Activated naive CD4-positive, alpha-beta T cell treated with anti-CD3 and anti-CD28 coated beads for 36 hours (primary cell): ENCODE measurements at regions not wholly inside any gene's neighbourhood (a gene's known extent, or its start where the extent isn't known, plus 50 kb on each side); places are given as distances from the start of the nearest gene placed in this dataset.

Source experiments
- CTCF ChIA-PET: fragments of 350-600 bp; sonication (Branson Sonifier 250); formaldehyde crosslinking; loops from one replicate; lab custom pipeline; 2021; ENCODE audit warnings: antibody characterized with exemption; lab: Charles Lee
- DNase-seq: peaks from one replicate; pipeline ENCODE4 v3.0.0-alpha.2; 2020
- H3K27ac Mint-ChIP-seq: one replicate; pipeline ENCODE4 v1.8.0; 2021; ENCODE audit warnings: mild to moderate bottlenecking, mixed read lengths
- H3K27me3 Mint-ChIP-seq: one replicate; pipeline ENCODE4 v1.8.0; 2021; ENCODE audit warnings: low read depth, mixed read lengths
- H3K36me3 Mint-ChIP-seq: one replicate; pipeline ENCODE4 v1.8.0; 2021; ENCODE audit warnings: low read depth, mixed read lengths
- H3K4me1 Mint-ChIP-seq: one replicate; pipeline ENCODE4 v1.8.0; 2021; ENCODE audit warnings: low read depth, mixed read lengths
- H3K4me3 Mint-ChIP-seq: one replicate; pipeline ENCODE4 v1.8.0; 2021; ENCODE audit warnings: mild to moderate bottlenecking, moderate library complexity, mixed read lengths
- H3K9me3 Mint-ChIP-seq: one replicate; pipeline ENCODE4 v1.8.0; 2021; ENCODE audit warnings: mixed read lengths
- intact Hi-C: fragments of 100-400 bp; cut with micrococcal nuclease; formaldehyde crosslinking; loops from one replicate; pipeline ENCODE4 v1.15.1; 2023

- Mint-ChIP-seq H3K4me3 (no peak overlapping the region), H3K36me3 (no peaks in the 10 kb centered on the region), H3K27ac (no peak overlapping the region), H3K4me1 (peaks cover 33% of the 10 kb centered on the region), H3K9me3 (no peaks in the 10 kb centered on the region), H3K27me3 (no peaks in the 10 kb centered on the region)
- DNase-seq = no peak
- intact Hi-C loops = no loop called here
- CTCF ChIA-PET = no interaction called here
Measured at GRCh38 chr3:187795207-187795960, 50.1 kb upstream of the BCL6 start.

GRCh38 chr3:187798126-187798525 lies 52.9 kb upstream of the BCL6 start:
- intact Hi-C loops = no loop called here
- CTCF ChIA-PET = interaction anchor here (1.2 kb wide), 2 partner anchors 58 to 118 kb away, joined by 4 read pairs; no protein-coding TSS in a partner anchor
- no peaks in the 10 kb centered on the region for H3K27me3 Mint-ChIP-seq
- no peaks in the 10 kb centered on the region for H3K36me3 Mint-ChIP-seq
- no peak overlapping the region for H3K4me3 Mint-ChIP-seq
- H3K27ac Mint-ChIP-seq = peak overlapping the region; percentile 95
- H3K9me3 Mint-ChIP-seq = no peaks in the 10 kb centered on the region
- H3K4me1 Mint-ChIP-seq = peaks cover 52% of the 10 kb centered on the region
- DNase-seq = no peak

- intact Hi-C loops = no loop called here
- peak; percentile 42 for DNase-seq
Measured at GRCh38 chr3:187798531-187799530, 53.6 kb upstream of the BCL6 start.

GRCh38 chr3:187799942-187800641 lies 54.8 kb upstream of the BCL6 start:
- Mint-ChIP-seq H3K27me3 (no peaks in the 10 kb centered on the region), H3K4me1 (peaks cover 69% of the 10 kb centered on the region), H3K9me3 (no peaks in the 10 kb centered on the region), H3K36me3 (no peaks in the 10 kb centered on the region), H3K4me3 (peak overlapping the region; percentile 22), H3K27ac (peak overlapping the region; percentile 95)
- peak; percentile 41 for DNase-seq
- CTCF ChIA-PET = interaction anchor here (0.6 to 4.6 kb wide), 10 partner anchors 11 to 262 kb away, joined by 3 to 21 read pairs (median 4); partner anchors contain the start of gene BCL6
- intact Hi-C loops = loop anchor here (1.0 to 5.0 kb wide), 9 partner anchors 11 to 988 kb away; no protein-coding TSS in a partner anchor

More at GRCh38 chr3:187798531-187799530, 53.6 kb upstream of the BCL6 start:
- no peak overlapping the region for H3K4me3 Mint-ChIP-seq
- CTCF ChIA-PET = interaction anchor here (0.6 to 4.6 kb wide), 4 partner anchors 52 to 954 kb away, joined by 3 to 21 read pairs (median 8); partner anchors contain the start of gene BCL6
- H3K27ac Mint-ChIP-seq = peak overlapping the region; percentile 95
- H3K4me1 Mint-ChIP-seq = peaks cover 56% of the 10 kb centered on the region
- no peaks in the 10 kb centered on the region for H3K9me3 Mint-ChIP-seq
- no peaks in the 10 kb centered on the region for H3K27me3 Mint-ChIP-seq
- no peaks in the 10 kb centered on the region for H3K36me3 Mint-ChIP-seq

GRCh38 chr3:187801152-187801551 lies 55.9 kb upstream of the BCL6 start:
- H3K4me1 Mint-ChIP-seq = peaks cover 79% of the 10 kb centered on the region
- intact Hi-C loops = loop anchor here (5.0 kb wide), 3 partner anchors 496 to 536 kb away; no protein-coding TSS in a partner anchor
- H3K27ac Mint-ChIP-seq = peak overlapping the region; percentile 95

GRCh38 chr3:187802203-187802927 lies 57.1 kb upstream of the BCL6 start:
- Mint-ChIP-seq H3K27me3 (no peaks in the 10 kb centered on the region), H3K9me3 (no peaks in the 10 kb centered on the region), H3K27ac (peak overlapping the region; percentile 79), H3K36me3 (no peaks in the 10 kb centered on the region), H3K4me3 (no peak overlapping the region), H3K4me1 (peaks cover 91% of the 10 kb centered on the region)
- intact Hi-C loops = loop anchor here (5.0 kb wide), 3 partner anchors 495 to 535 kb away; no protein-coding TSS in a partner anchor
- DNase-seq = no peak
- CTCF ChIA-PET = interaction anchor here (0.6 to 4.6 kb wide), 5 partner anchors 13 to 331 kb away, joined by 3 to 21 read pairs (median 3); no protein-coding TSS in a partner anchor

More at GRCh38 chr3:187801152-187801551, 55.9 kb upstream of the BCL6 start:
- H3K4me3 Mint-ChIP-seq = no peak overlapping the region
- no peaks in the 10 kb centered on the region for H3K9me3 Mint-ChIP-seq
- CTCF ChIA-PET = interaction anchor here (1.5 to 4.6 kb wide), 4 partner anchors 31 to 61 kb away, joined by 4 to 21 read pairs (median 13); partner anchors contain the start of gene BCL6
- H3K27me3 Mint-ChIP-seq = no peaks in the 10 kb centered on the region
- H3K36me3 Mint-ChIP-seq = no peaks in the 10 kb centered on the region
- no peak for DNase-seq

GRCh38 chr3:187802928-187803259 lies 57.6 kb upstream of the BCL6 start:
- intact Hi-C loops = loop anchor here (1.0 to 5.0 kb wide), 6 partner anchors 26 to 1114 kb away; no protein-coding TSS in a partner anchor
- Mint-ChIP-seq H3K9me3 (no peaks in the 10 kb centered on the region), H3K4me3 (peak overlapping the region; percentile 1), H3K27ac (peak overlapping the region; percentile 79), H3K36me3 (no peaks in the 10 kb centered on the region), H3K4me1 (peaks cover 95% of the 10 kb centered on the region), H3K27me3 (no peaks in the 10 kb centered on the region)
- DNase-seq = peak; percentile 89
- CTCF ChIA-PET = interaction anchor here (0.6 to 4.6 kb wide), 5 partner anchors 14 to 330 kb away, joined by 3 to 21 read pairs (median 3); no protein-coding TSS in a partner anchor

GRCh38 chr3:187804120-187804744 lies 59.0 kb upstream of the BCL6 start:
- Mint-ChIP-seq H3K4me3 (no peak overlapping the region), H3K27ac (peak overlapping the region; percentile 73), H3K27me3 (no peaks in the 10 kb centered on the region), H3K36me3 (no peaks in the 10 kb centered on the region), H3K9me3 (no peaks in the 10 kb centered on the region), H3K4me1 (peaks cover 83% of the 10 kb centered on the region)
- DNase-seq = no peak
- intact Hi-C loops = loop anchor here (5.0 kb wide), 3 partner anchors 493 to 533 kb away; no protein-coding TSS in a partner anchor
- CTCF ChIA-PET = interaction anchor here (0.6 kb wide), 1 partner anchor 62 kb away, joined by 3 read pairs; no protein-coding TSS in a partner anchor

- Mint-ChIP-seq H3K4me3 (no peak overlapping the region), H3K27ac (peak overlapping the region; percentile 73), H3K9me3 (no peaks in the 10 kb centered on the region), H3K4me1 (peaks cover 78% of the 10 kb centered on the region), H3K27me3 (no peaks in the 10 kb centered on the region), H3K36me3 (no peaks in the 10 kb centered on the region)
- no peak for DNase-seq
- intact Hi-C loops = loop anchor here (5.0 kb wide), 3 partner anchors 493 to 533 kb away; no protein-coding TSS in a partner anchor
- CTCF ChIA-PET = no interaction called here
Measured at GRCh38 chr3:187804745-187805121, 59.5 kb upstream of the BCL6 start.

GRCh38 chr3:187805774-187806173 lies 60.5 kb upstream of the BCL6 start:
- no peaks in the 10 kb centered on the region for H3K27me3 Mint-ChIP-seq
- DNase-seq = no peak
- no peaks in the 10 kb centered on the region for H3K36me3 Mint-ChIP-seq
- H3K4me3 Mint-ChIP-seq = no peak overlapping the region
- intact Hi-C loops = no loop called here
- H3K9me3 Mint-ChIP-seq = no peaks in the 10 kb centered on the region
- CTCF ChIA-PET = interaction anchor here (0.7 to 1.9 kb wide), 4 partner anchors 26 to 170 kb away, joined by 3 to 9 read pairs (median 4); no protein-coding TSS in a partner anchor
- H3K27ac Mint-ChIP-seq = peak overlapping the region; percentile 1
- peaks cover 67% of the 10 kb centered on the region for H3K4me1 Mint-ChIP-seq
